GM12878 (cell line): ENCODE measurements at regions not wholly inside any gene's neighbourhood (a gene's known extent, or its start where the extent isn't known, plus 50 kb on each side); places are given as distances from the start of the nearest gene placed in this dataset.

ENCODE experiments used
- ATAC-seq: fragments of 200-7000 bp; cut with Tn5 transposase; 3 replicates; pipeline ENCODE4 v1.9.1; 2020; ENCODE audit warnings: mild to moderate bottlenecking, moderate library complexity
- BruUV-seq: library from RNA; stranded (reverse); fragments of 400-500 nt; replicated peaks from 2 replicates; lab custom pipeline; 2021; lab: Mats Ljungman, UMichigan
- CTCF ChIA-PET: fragments of 300-600 bp; sonication (Branson Sonifier 250); formaldehyde crosslinking; extraction: SDS; loops from one replicate; lab custom pipeline; 2021; ENCODE audit warnings: inconsistent platforms; lab: Yijun Ruan, JAX
- POLR2A ChIA-PET: fragments of 350-600 bp; formaldehyde crosslinking; extraction: SDS; loops from one replicate; lab custom pipeline; 2021; ENCODE audit warnings: inconsistent platforms; lab: Charles Lee
- RAD21 ChIA-PET: fragments of 300-600 bp; sonication (Branson Sonifier 250); formaldehyde crosslinking; loops from one replicate; lab custom pipeline; 2023; ENCODE audit warnings: antibody characterized with exemption; ENCODE audit not compliant: unreplicated experiment; lab: Charles Lee
- SMC1A ChIA-PET: fragments of 300-600 bp; sonication (Branson Sonifier 250); formaldehyde crosslinking; loops from one replicate; lab custom pipeline; 2023; ENCODE audit not compliant: unreplicated experiment, uncharacterized antibody; lab: Charles Lee
- DNase-seq: peaks from one replicate; pipeline ENCODE4 v3.0.0-alpha.2; 2011; ENCODE audit warnings: low read depth, low spot score
- FAIRE-seq: peaks from 3 replicates; lab custom pipeline; 2011; peaks lifted over from hg19 to GRCh38; lab: Jason Lieb, UNC
- H2AFZ ChIP-seq: 2 replicates; pipeline ENCODE4 v1.6.0; 2011; ENCODE audit warnings: low read depth, low read length, control low read depth; ENCODE audit not compliant: control insufficient read depth
- H3K27ac ChIP-seq: 2 replicates; pipeline ENCODE4 v1.5.1; 2011; ENCODE audit warnings: control low read depth; ENCODE audit not compliant: control insufficient read depth, insufficient read depth
- H3K27me3 ChIP-seq, 2 experiments: replicated peaks in 1 of 2; 2 replicates each; pipeline versions ENCODE4 v1.6.0 to v1.6.1; 2011; ENCODE audit warnings: low read length in 1 of 2; ENCODE audit not compliant: control insufficient read depth in 2 of 2, insufficient read depth in 2 of 2
- H3K36me3 ChIP-seq, 2 experiments: 2 replicates each; pipeline ENCODE4 v1.5.1; 2011; ENCODE audit warnings: low read length in 1 of 2; ENCODE audit not compliant: control insufficient read depth in 2 of 2, insufficient read depth in 2 of 2
- H3K4me1 ChIP-seq: 2 replicates; pipeline ENCODE4 v1.6.1; 2011; ENCODE audit warnings: mild to moderate bottlenecking, low read length, moderate library complexity, mixed read lengths; ENCODE audit not compliant: control insufficient read depth, insufficient read depth
- H3K4me2 ChIP-seq: 2 replicates; pipeline ENCODE4 v1.6.0; 2011; ENCODE audit warnings: control low read depth; ENCODE audit not compliant: control insufficient read depth, insufficient read depth
- H3K4me3 ChIP-seq: fragments of 200-600 bp; sonication (generic); 2 replicates; pipeline ENCODE4 v1.5.1; 2016
- H3K79me2 ChIP-seq: 2 replicates; pipeline ENCODE4 v1.6.0; 2011; ENCODE audit warnings: low read length; ENCODE audit not compliant: control insufficient read depth, insufficient read depth
- H3K9ac ChIP-seq: 2 replicates; pipeline ENCODE4 v1.8.0; 2011; ENCODE audit warnings: low read length, control low read depth, mixed read lengths; ENCODE audit not compliant: control insufficient read depth, insufficient read depth
- H3K9me3 ChIP-seq: replicated peaks from 3 replicates; pipeline ENCODE4 v1.5.1; 2011; ENCODE audit warnings: mild to moderate bottlenecking, low read length; ENCODE audit not compliant: control insufficient read depth, insufficient read depth
- H4K20me1 ChIP-seq: 2 replicates; pipeline ENCODE4 v1.6.0; 2011; ENCODE audit not compliant: control insufficient read depth, insufficient read depth
- CBX5 ChIP-seq: sonication (generic); IDR thresholded peaks from 2 replicates; pipeline ENCODE4 v1.6.1; 2016; ENCODE audit warnings: low read depth, moderate library complexity, mild to moderate bottlenecking, inconsistent platforms
- CREM ChIP-seq: IDR thresholded peaks from 2 replicates; pipeline ENCODE4 v1.6.1; 2014; ENCODE audit warnings: antibody characterized with exemption, low read depth
- CUX1 ChIP-seq: IDR thresholded peaks from 2 replicates; pipeline ENCODE4 v1.6.1; 2012; ENCODE audit warnings: improper control_type of control experiment, low read depth, low read length; ENCODE audit not compliant: insufficient replicate concordance
- ETV6 ChIP-seq, 2 experiments: fragments of 450-650 bp in 1 of 2; IDR thresholded peaks in 1 of 2; conservative IDR thresholded peaks in 1 of 2; 2 replicates each; pipeline ENCODE4 v1.6.1; 2014; ENCODE audit warnings: antibody characterized with exemption in 1 of 2, borderline replicate concordance in 1 of 2, low read depth in 1 of 2, mild to moderate bottlenecking in 1 of 2, moderate library complexity in 1 of 2
- HSF1 ChIP-seq: fragments of 150-350 bp; IDR thresholded peaks from 2 replicates; pipeline ENCODE4 v1.6.1; 2014; ENCODE audit warnings: mild to moderate bottlenecking, low read depth, low read length
- IKZF2 ChIP-seq, 2 experiments: fragments of 450-650 bp; IDR thresholded peaks; 2 replicates each; pipeline ENCODE4 v1.6.1; 2017; ENCODE audit warnings: mild to moderate bottlenecking in 2 of 2, moderate library complexity in 2 of 2
- KDM1A ChIP-seq: fragments of 200-600 bp; sonication (generic); IDR thresholded peaks from 2 replicates; pipeline ENCODE4 v1.6.1; 2016; ENCODE audit warnings: borderline replicate concordance
- MEF2A ChIP-seq: IDR thresholded peaks from 2 replicates; pipeline ENCODE4 v1.6.1; 2011; ENCODE audit warnings: low read depth, mild to moderate bottlenecking, low read length, moderate library complexity; ENCODE audit not compliant: insufficient read depth
- MXI1 ChIP-seq: fragments of 150-350 bp; IDR thresholded peaks from 2 replicates; pipeline ENCODE4 v1.6.1; 2011; ENCODE audit warnings: low read depth, mild to moderate bottlenecking, inconsistent platforms, low read length, improper control_type of control experiment
- SIN3A ChIP-seq: IDR thresholded peaks from 2 replicates; pipeline ENCODE4 v1.6.1; 2012; ENCODE audit warnings: low read depth, low read length, improper control_type of control experiment
- SRF ChIP-seq, 2 experiments: IDR thresholded peaks; 2 replicates each; pipeline ENCODE4 v1.6.1; 2011; ENCODE audit warnings: low read depth in 2 of 2, low read length in 2 of 2, mild to moderate bottlenecking in 1 of 2, moderate library complexity in 1 of 2
- WGBS: methylation state at CpG from one replicate; pipeline ENCODE4 v1.1.6; 2016; ENCODE audit warnings: low lambda C conversion rate; ENCODE audit not compliant: insufficient replicate concordance, insufficient coverage; ENCODE audit errors: missing lambda C conversion rate; 5-methylcytosine and 5-hydroxymethylcytosine counted together
- in situ Hi-C: fragments of 300-500 bp; cut with MboI; formaldehyde crosslinking; loops from 9 replicates; pipeline ENCODE4 v1.14.3; 2018; ENCODE audit warnings: mixed read lengths
- intact Hi-C: fragments of 100-400 bp; cut with micrococcal nuclease; formaldehyde crosslinking; loops from one replicate; pipeline ENCODE4 v1.14.2; 2022; ENCODE audit not compliant: unreplicated experiment

GRCh38 chr6:93516441-93516840 lies 97.1 kb upstream of the EPHA7 start (continued):
- TF ChIP-seq CREM, result no peak
- TF ChIP-seq SRF (IDR thresholded peaks at IDR 0.05; ENCODE audit: low read depth in 2 of 2, low read length in 2 of 2), result no peak

GRCh38 chr6:93515736-93516135 lies 96.4 kb upstream of the EPHA7 start:
- TF ChIP-seq ETV6 (conservative IDR thresholded peaks at IDR 0.05 in 1 of 2, IDR thresholded peaks at IDR 0.05 in 1 of 2; ENCODE audit: borderline replicate concordance in 1 of 2, low read depth in 1 of 2) (no peak), HSF1 (no peak), CBX5 (no peak), CUX1 (no peak), MEF2A (no peak), MXI1 (no peak), SIN3A (no peak), KDM1A (no peak), IKZF2 (IDR thresholded peaks at IDR 0.05) (no peak)
- TF ChIP-seq, all 136 proteins: peak for 0
- 10% methylated on average over 2 of the region's 2 CpGs for WGBS
- FAIRE-seq (no peak), ATAC-seq (no peak), DNase-seq (no peak)
- intact Hi-C loops (no loop called here), in situ Hi-C loops (no loop called here)
- Histone ChIP-seq H3K4me1 (no peaks in the 10 kb centered on the region), H3K27me3 (no peaks in the 10 kb centered on the region), H3K36me3 (no peaks in the 10 kb centered on the region), H3K79me2 (no peaks in the 10 kb centered on the region), H4K20me1 (no peaks in the 10 kb centered on the region), H3K4me2 (no peak overlapping the region), H3K27ac (no peak overlapping the region), H3K4me3 (no peak overlapping the region), H2AFZ (no peak overlapping the region), H3K9ac (no peak overlapping the region), H3K9me3 (no peaks in the 10 kb centered on the region)
- CTCF ChIA-PET, result no interaction called here
- no TSS peak for BruUV-seq
- SMC1A ChIA-PET, result no interaction called here
- POLR2A ChIA-PET, result no interaction called here
- RAD21 ChIA-PET, result no interaction called here
